HEK293T (cell line): ENCODE measurements at regions not wholly inside any gene's neighbourhood (a gene's known extent, or its start where the extent isn't known, plus 50 kb on each side); places are given as distances from the start of the nearest gene placed in this dataset.

Experiments
- CTCF ChIA-PET: fragments of 350-600 bp; formaldehyde crosslinking; extraction: SDS; loops from one replicate; lab custom pipeline; 2021; ENCODE audit warnings: antibody characterized with exemption, inconsistent platforms; lab: Yijun Ruan, JAX
- POLR2A ChIA-PET: fragments of 350-600 bp; formaldehyde crosslinking; extraction: SDS; loops from one replicate; lab custom pipeline; 2020; ENCODE audit warnings: antibody characterized with exemption, inconsistent platforms; lab: Yijun Ruan, JAX
- DNase-seq: peaks from one replicate; pipeline ENCODE4 v3.0.0; 2012; ENCODE audit warnings: mixed read lengths; ENCODE audit errors: extremely low spot score
- ARNT ChIP-seq: fragments of 450-650 bp; IDR thresholded peaks from 2 replicates; pipeline ENCODE4 v1.6.1; 2017; ENCODE audit warnings: mild to moderate bottlenecking
- BHLHE40 ChIP-seq: fragments of 450-650 bp; IDR thresholded peaks from 2 replicates; pipeline ENCODE4 v1.6.1; 2016; ENCODE audit warnings: mild to moderate bottlenecking, moderate library complexity, borderline replicate concordance
- CTBP1 ChIP-seq: fragments of 450-650 bp; IDR thresholded peaks from 2 replicates; pipeline ENCODE4 v1.6.1; 2016; ENCODE audit warnings: borderline replicate concordance
- ELF4 ChIP-seq: fragments of 450-650 bp; IDR thresholded peaks from 2 replicates; pipeline ENCODE4 v1.6.1; 2017; ENCODE audit warnings: antibody characterized with exemption
- FOXA1 ChIP-seq: fragments of 450-650 bp; IDR thresholded peaks from 2 replicates; pipeline ENCODE4 v1.6.1; 2016; ENCODE audit warnings: mild to moderate bottlenecking
- FOXK2 ChIP-seq: fragments of 450-650 bp; IDR thresholded peaks from 2 replicates; pipeline ENCODE4 v1.6.1; 2016; ENCODE audit warnings: mild to moderate bottlenecking
- FOXM1 ChIP-seq: fragments of 450-650 bp; IDR thresholded peaks from 2 replicates; pipeline ENCODE4 v1.6.1; 2017; ENCODE audit warnings: mild to moderate bottlenecking, borderline replicate concordance
- HDGF ChIP-seq: fragments of 450-650 bp; IDR thresholded peaks from 2 replicates; pipeline ENCODE4 v1.6.1; 2017; ENCODE audit warnings: antibody characterized with exemption, borderline replicate concordance
- L3MBTL2 ChIP-seq: fragments of 450-650 bp; conservative IDR thresholded peaks from 2 replicates; pipeline ENCODE4 v1.6.1; 2016; ENCODE audit warnings: mild to moderate bottlenecking
- LEF1 ChIP-seq: fragments of 450-650 bp; IDR thresholded peaks from 2 replicates; pipeline ENCODE4 v1.6.1; 2017; ENCODE audit warnings: mild to moderate bottlenecking, borderline replicate concordance
- NFRKB ChIP-seq: fragments of 450-650 bp; IDR thresholded peaks from 2 replicates; pipeline ENCODE4 v1.6.1; 2016; ENCODE audit warnings: mild to moderate bottlenecking, moderate library complexity
- SP1 ChIP-seq: fragments of 450-650 bp; IDR thresholded peaks from 2 replicates; pipeline ENCODE4 v1.6.1; 2017
- SUZ12 ChIP-seq: fragments of 450-650 bp; IDR thresholded peaks from 2 replicates; pipeline ENCODE4 v1.6.1; 2016; ENCODE audit warnings: mild to moderate bottlenecking
- TARDBP ChIP-seq: fragments of 450-650 bp; IDR thresholded peaks from 2 replicates; pipeline ENCODE4 v1.6.1; 2016
- ZNF384 ChIP-seq: fragments of 450-650 bp; IDR thresholded peaks from 2 replicates; pipeline ENCODE4 v1.6.1; 2016
- TF ChIP-seq, protein P1 (sequence below): fragments of 450-650 bp; IDR thresholded peaks from 2 replicates; pipeline ENCODE4 v1.6.1; 2016

DNA sequence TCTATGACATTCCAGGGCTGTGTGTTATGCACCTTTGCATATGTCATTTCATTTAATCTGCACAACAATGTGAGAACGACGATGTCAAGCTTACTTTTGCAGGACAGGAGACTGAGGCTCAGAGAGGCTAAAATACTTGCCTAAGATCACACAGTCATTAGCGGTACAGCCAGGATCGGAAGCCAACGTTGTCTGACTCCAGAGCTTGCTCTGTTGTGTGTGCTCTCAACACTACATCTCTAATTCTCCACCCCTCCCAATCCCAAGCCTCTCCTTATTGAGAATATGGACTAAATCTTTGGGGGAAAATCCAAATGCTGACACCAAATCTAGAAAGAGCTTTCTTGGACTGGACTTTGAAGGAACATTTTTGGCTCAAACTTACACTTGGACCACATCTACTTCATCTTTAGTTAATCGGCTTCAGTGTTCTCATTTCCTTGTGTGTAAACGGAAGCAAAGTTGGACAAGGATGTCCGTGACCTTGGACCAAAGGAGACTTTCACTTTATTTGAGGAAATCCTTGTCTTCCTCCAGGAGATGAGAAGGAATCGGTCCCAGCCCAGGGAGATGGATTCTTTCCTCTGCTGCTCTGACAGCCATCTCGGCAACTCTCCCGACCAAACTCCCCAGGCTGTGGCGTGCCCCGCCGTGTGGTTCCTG is 242.4 kb downstream of the LPIN1 start:
- TF ChIP-seq CTBP1: no peak
- no peak for TF ChIP-seq ELF4
- no peak for TF ChIP-seq BHLHE40
- TF ChIP-seq, protein P1, sequence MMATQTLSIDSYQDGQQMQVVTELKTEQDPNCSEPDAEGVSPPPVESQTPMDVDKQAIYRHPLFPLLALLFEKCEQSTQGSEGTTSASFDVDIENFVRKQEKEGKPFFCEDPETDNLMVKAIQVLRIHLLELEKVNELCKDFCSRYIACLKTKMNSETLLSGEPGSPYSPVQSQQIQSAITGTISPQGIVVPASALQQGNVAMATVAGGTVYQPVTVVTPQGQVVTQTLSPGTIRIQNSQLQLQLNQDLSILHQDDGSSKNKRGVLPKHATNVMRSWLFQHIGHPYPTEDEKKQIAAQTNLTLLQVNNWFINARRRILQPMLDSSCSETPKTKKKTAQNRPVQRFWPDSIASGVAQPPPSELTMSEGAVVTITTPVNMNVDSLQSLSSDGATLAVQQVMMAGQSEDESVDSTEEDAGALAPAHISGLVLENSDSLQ: no peak
- TF ChIP-seq L3MBTL2: no peak
- TF ChIP-seq SP1: no peak
- TF ChIP-seq ARNT: no peak
- no peak for TF ChIP-seq HDGF
- no peak for TF ChIP-seq ZNF384
- no peak for TF ChIP-seq TARDBP
- no peak for TF ChIP-seq FOXM1
- TF ChIP-seq FOXA1: no peak
- no peak for TF ChIP-seq SUZ12
- TF ChIP-seq LEF1: no peak
- POLR2A ChIA-PET: no interaction called here
- CTCF ChIA-PET: no interaction called here
- no peak for DNase-seq

DNA sequence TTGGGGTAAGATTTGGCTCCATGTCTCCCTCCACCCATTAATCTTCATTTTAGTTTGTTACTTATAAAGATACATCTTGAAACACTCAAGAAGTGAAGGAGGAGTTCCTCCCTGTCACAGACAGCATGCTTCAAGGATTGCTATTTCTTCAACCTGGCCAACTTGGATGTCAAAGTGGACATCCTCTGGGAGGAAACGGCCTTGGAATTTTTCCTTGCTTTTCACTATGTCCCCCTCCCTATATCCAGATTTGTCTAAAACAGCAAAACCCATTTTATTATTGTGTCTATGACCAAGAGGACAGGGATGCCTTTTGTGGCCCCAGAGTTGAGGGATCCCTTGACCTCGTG is 242.9 kb downstream of the LPIN1 start:
- TF ChIP-seq ZNF384 (no peak), LEF1 (no peak), SP1 (no peak), NFRKB (no peak), L3MBTL2 (no peak), HDGF (no peak), ARNT (no peak), ELF4 (no peak), FOXM1 (no peak), TARDBP (no peak)
- no peak for DNase-seq
- ChIA-PET POLR2A (no interaction called here), CTCF (no interaction called here)

DNA sequence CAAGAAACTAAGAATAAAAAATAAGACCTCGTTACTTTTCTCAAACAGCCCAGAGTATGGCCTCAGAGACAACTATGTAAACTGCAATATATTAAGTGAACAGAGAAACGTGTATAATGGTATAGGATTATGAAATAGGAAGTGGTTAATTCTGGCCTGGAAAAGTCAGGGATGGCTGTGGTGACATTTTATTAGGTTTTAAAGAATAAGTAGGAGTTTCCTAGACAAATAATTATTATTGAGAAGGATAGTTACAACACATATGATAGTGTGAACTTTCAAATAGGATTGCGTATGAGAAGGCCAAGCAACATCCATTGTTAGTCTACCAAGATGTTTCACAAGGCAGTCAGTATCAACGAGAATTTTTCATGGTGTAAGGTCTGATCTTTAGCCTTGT is 244.1 kb downstream of the LPIN1 start:
- TF ChIP-seq ZNF384: no peak
- no peak for TF ChIP-seq FOXM1
- TF ChIP-seq SUZ12: no peak
- TF ChIP-seq HDGF: no peak
- TF ChIP-seq, protein P1: no peak
- TF ChIP-seq L3MBTL2: no peak
- no peak for TF ChIP-seq SP1
- TF ChIP-seq NFRKB: no peak
- TF ChIP-seq ARNT: no peak
- no peak for TF ChIP-seq LEF1
- TF ChIP-seq ELF4: no peak
- no peak for TF ChIP-seq BHLHE40
- TF ChIP-seq CTBP1: no peak
- no peak for TF ChIP-seq TARDBP
- no peak for TF ChIP-seq FOXK2
- TF ChIP-seq FOXA1: no peak
- ChIA-PET CTCF (no interaction called here), POLR2A (no interaction called here)
- no peak for DNase-seq

DNA sequence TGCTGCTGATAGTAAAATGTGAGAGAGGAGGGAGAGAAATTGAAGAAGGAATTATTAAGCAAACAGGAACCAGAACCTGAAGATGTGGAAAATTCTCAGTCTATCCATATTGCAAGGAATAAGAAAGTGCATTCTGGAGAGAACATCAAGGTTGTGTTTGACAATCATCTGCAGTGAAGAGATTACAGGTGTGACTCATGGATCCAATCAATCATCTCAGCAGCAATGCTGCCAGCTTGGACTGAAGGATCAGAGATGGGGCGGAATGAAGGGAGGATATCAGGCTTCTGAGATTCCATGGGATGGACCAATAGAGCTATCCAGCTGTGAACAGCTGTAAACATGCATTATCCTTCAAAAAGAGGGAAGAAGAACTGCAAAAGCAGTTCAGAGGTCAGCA is 247.3 kb downstream of the LPIN1 start:
- CTCF ChIA-PET: no interaction called here
- TF ChIP-seq FOXM1 (no peak), ARNT (no peak), ELF4 (no peak), NFRKB (no peak), SP1 (no peak), BHLHE40 (no peak), HDGF (no peak)
- TF ChIP-seq, protein P1: no peak
- no peak for DNase-seq
- POLR2A ChIA-PET: no interaction called here

DNA sequence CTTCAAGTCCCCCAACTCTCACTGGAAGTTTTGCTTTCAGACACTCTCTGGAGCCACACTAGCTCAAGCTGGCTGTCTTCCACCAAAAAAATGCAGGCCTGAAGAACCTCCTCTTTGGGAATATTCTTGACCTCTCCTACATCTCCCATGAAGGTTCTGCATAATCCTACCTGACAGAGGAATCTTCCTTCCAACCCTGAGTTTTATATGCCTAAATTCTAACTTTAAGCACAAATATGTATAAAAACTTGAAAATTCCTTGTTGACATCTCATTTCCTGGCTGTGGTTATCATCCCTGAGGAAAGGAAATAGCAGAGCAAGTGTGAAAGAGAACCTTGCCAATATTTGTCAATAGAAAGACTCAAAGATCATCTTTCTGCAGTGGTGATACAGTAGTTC is 249.0 kb downstream of the LPIN1 start:
- POLR2A ChIA-PET: no interaction called here
- CTCF ChIA-PET: no interaction called here
- DNase-seq: no peak
- TF ChIP-seq FOXA1: no peak
- TF ChIP-seq, protein P1: no peak
- TF ChIP-seq HDGF: no peak
- no peak for TF ChIP-seq ARNT
- TF ChIP-seq SP1: no peak
- no peak for TF ChIP-seq ZNF384

DNA sequence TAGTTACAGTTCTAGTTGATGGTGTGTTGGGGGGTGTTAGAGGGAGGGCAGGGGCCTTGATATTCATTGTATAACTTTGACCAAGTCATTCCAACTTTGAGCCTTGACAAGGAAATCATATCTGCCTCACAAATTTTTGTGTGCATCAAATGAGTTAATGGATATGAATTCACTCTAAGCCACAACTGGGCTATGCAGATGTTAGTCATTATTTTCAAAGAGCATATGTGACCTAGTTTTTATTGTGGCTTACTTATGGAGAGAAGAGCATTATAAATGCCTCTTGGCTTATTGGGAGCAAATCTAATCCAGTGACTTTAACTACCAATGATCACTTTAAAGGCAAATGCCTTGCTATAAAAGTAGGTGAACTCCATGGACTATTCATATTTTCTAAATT is 250.2 kb downstream of the LPIN1 start:
- no peak for DNase-seq
- POLR2A ChIA-PET: no interaction called here
- TF ChIP-seq, protein P1: no peak
- TF ChIP-seq BHLHE40: no peak
- TF ChIP-seq CTBP1: no peak
- TF ChIP-seq NFRKB: no peak
- TF ChIP-seq ZNF384: no peak
- no peak for TF ChIP-seq ELF4
- TF ChIP-seq FOXA1: no peak
- no peak for TF ChIP-seq L3MBTL2
- TF ChIP-seq LEF1: no peak
- TF ChIP-seq FOXK2: no peak
- no peak for TF ChIP-seq SP1
- TF ChIP-seq SUZ12: no peak
- CTCF ChIA-PET: no interaction called here
